HFFc6 (cell line): ENCODE measurements at regions not wholly inside any gene's neighbourhood (a gene's known extent, or its start where the extent isn't known, plus 50 kb on each side); places are given as distances from the start of the nearest gene placed in this dataset.

Experiments
- DNase-seq: peaks from one replicate; pipeline ENCODE4 v3.0.0-alpha.2; 2018
- H3K27ac Mint-ChIP-seq: 2 replicates; pipeline ENCODE4 v1.8.0; 2020; ENCODE audit warnings: mild to moderate bottlenecking, mixed read lengths
- H3K27me3 Mint-ChIP-seq: 2 replicates; pipeline ENCODE4 v1.8.0; 2021; ENCODE audit warnings: mild to moderate bottlenecking, moderate library complexity, mixed read lengths; ENCODE audit not compliant: insufficient read depth
- H3K36me3 Mint-ChIP-seq: 2 replicates; pipeline ENCODE4 v1.8.0; 2021; ENCODE audit warnings: low read depth, mixed read lengths
- H3K4me1 Mint-ChIP-seq: 2 replicates; pipeline ENCODE4 v1.8.0; 2020; ENCODE audit warnings: low read depth, mixed read lengths
- H3K4me3 Mint-ChIP-seq: 2 replicates; pipeline ENCODE4 v1.8.0; 2020; ENCODE audit warnings: mild to moderate bottlenecking, moderate library complexity, mixed read lengths
- H3K9me3 Mint-ChIP-seq: 2 replicates; pipeline ENCODE4 v1.8.0; 2020; ENCODE audit warnings: mild to moderate bottlenecking, mixed read lengths
- CTCF ChIP-seq: fragments of 200-600 bp; sonication (generic); IDR thresholded peaks from 2 replicates; pipeline ENCODE4 v1.5.0; 2021; ENCODE audit warnings: antibody characterized with exemption, mild to moderate bottlenecking

GRCh38 chr22:46094676-46095075 lies 55.6 kb upstream of the PPARA start:
- no peaks in the 10 kb centered on the region for H3K9me3 Mint-ChIP-seq
- TF ChIP-seq CTCF: no peak
- peak overlapping the region; percentile 29; the same call in 1 of the 2 replicates for H3K4me3 Mint-ChIP-seq
- H3K4me1 Mint-ChIP-seq: peaks cover 39% of the 10 kb centered on the region
- H3K27me3 Mint-ChIP-seq: peaks cover 33% of the 10 kb centered on the region
- no peak for DNase-seq
- H3K27ac Mint-ChIP-seq: peak overlapping the region; percentile 77; the same call in 1 of the 2 replicates
- H3K36me3 Mint-ChIP-seq: peaks cover 28% of the 10 kb centered on the region; the same call in 1 of the 2 replicates

GRCh38 chr22:46096051-46096450 lies 54.3 kb upstream of the PPARA start:
- peaks cover 25% of the 10 kb centered on the region for H3K4me1 Mint-ChIP-seq
- no peak overlapping the region for H3K27ac Mint-ChIP-seq
- DNase-seq: no peak
- peaks cover 18% of the 10 kb centered on the region; the same call in 1 of the 2 replicates for H3K36me3 Mint-ChIP-seq
- no peak for TF ChIP-seq CTCF
- no peak overlapping the region for H3K4me3 Mint-ChIP-seq
- no peaks in the 10 kb centered on the region for H3K9me3 Mint-ChIP-seq
- peaks cover 28% of the 10 kb centered on the region for H3K27me3 Mint-ChIP-seq

- Mint-ChIP-seq H3K9me3 (no peaks in the 10 kb centered on the region), H3K4me1 (peaks cover 20% of the 10 kb centered on the region), H3K27me3 (peaks cover 25% of the 10 kb centered on the region), H3K27ac (peak overlapping the region; percentile 53), H3K4me3 (no peak overlapping the region), H3K36me3 (peaks cover 18% of the 10 kb centered on the region; the same call in 1 of the 2 replicates)
- DNase-seq: no peak
- no peak for TF ChIP-seq CTCF
These were observed 53.6 kb upstream of the PPARA start for GRCh38 chr22:46096706-46097230.

GRCh38 chr22:46097268-46097900 lies 52.9 kb upstream of the PPARA start:
- H3K27ac Mint-ChIP-seq: peak overlapping the region; percentile 53
- peaks cover 14% of the 10 kb centered on the region; the same call in 1 of the 2 replicates for H3K36me3 Mint-ChIP-seq
- TF ChIP-seq CTCF: no peak
- no peak overlapping the region for H3K4me3 Mint-ChIP-seq
- no peaks in the 10 kb centered on the region for H3K9me3 Mint-ChIP-seq
- peaks cover 14% of the 10 kb centered on the region for H3K4me1 Mint-ChIP-seq
- peaks cover 19% of the 10 kb centered on the region for H3K27me3 Mint-ChIP-seq
- no peak for DNase-seq

- no peak for DNase-seq
- H3K36me3 Mint-ChIP-seq: peaks cover 4% of the 10 kb centered on the region; the same call in 1 of the 2 replicates
- H3K4me1 Mint-ChIP-seq: 0 out of 2 replicates have a peak, but pooled peaks cover 6% of the 10 kb centered on the region
- no peak overlapping the region for H3K4me3 Mint-ChIP-seq
- no peaks in the 10 kb centered on the region for H3K9me3 Mint-ChIP-seq
- TF ChIP-seq CTCF: no peak
- peaks cover 14% of the 10 kb centered on the region for H3K27me3 Mint-ChIP-seq
- peak overlapping the region; percentile 53 for H3K27ac Mint-ChIP-seq
These were observed 51.5 kb upstream of the PPARA start for GRCh38 chr22:46098525-46099475.
